HUES48 (cell line): ENCODE measurements at regions not wholly inside any gene's neighbourhood (a gene's known extent, or its start where the extent isn't known, plus 50 kb on each side); places are given as distances from the start of the nearest gene placed in this dataset.

ENCODE experiments used
- H3K27ac ChIP-seq: one replicate; pipeline ENCODE4 v1.7.0; 2013; ENCODE audit warnings: low read depth, low read length, inconsistent platforms
- H3K27me3 ChIP-seq: 2 replicates; pipeline ENCODE4 v1.6.1; 2013; ENCODE audit warnings: mild to moderate bottlenecking, low read length; ENCODE audit not compliant: control insufficient read depth, insufficient read depth
- H3K36me3 ChIP-seq: 2 replicates; pipeline ENCODE4 v1.6.1; 2013; ENCODE audit warnings: low read length; ENCODE audit not compliant: control insufficient read depth, insufficient read depth
- H3K4me1 ChIP-seq: 2 replicates; pipeline ENCODE4 v1.6.1; 2013; ENCODE audit warnings: mild to moderate bottlenecking, low read length; ENCODE audit not compliant: control insufficient read depth, insufficient read depth
- H3K4me3 ChIP-seq: 2 replicates; pipeline ENCODE4 v1.5.1; 2013; ENCODE audit warnings: mild to moderate bottlenecking, low read depth, low read length
- H3K9ac ChIP-seq: 2 replicates; pipeline ENCODE4 v1.6.1; 2013; ENCODE audit warnings: mild to moderate bottlenecking, low read depth, low read length, moderate library complexity
- H3K9me3 ChIP-seq: 2 replicates; pipeline ENCODE4 v1.6.1; 2013; ENCODE audit warnings: low read length; ENCODE audit not compliant: control insufficient read depth, insufficient read depth

DNA sequence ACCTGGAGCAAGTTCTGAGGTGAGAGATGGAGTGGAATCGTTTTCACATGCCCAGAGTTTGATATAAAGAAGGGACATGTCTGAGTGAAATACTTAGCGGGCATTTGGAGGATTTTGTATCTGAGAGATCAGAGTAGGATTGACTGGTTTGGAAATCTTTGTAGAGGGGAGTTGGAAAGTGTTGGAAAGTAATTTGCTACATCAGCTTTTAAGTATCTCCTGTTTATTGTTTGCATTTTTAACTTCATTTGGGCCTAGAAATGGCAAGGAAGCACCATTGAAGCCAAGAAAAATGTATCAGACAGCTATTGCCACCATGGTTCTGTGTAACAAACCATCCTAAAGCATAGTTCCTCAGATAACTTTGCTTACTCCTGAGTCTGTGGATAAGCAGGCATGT is 1015.1 kb upstream of the EEF2KMT start:
- no peak overlapping the region for H3K9ac ChIP-seq
- H3K4me1 ChIP-seq = peaks cover 9% of the 10 kb centered on the region
- H3K27me3 ChIP-seq = no peaks in the 10 kb centered on the region
- H3K27ac ChIP-seq = no peak overlapping the region
- H3K36me3 ChIP-seq = no peaks in the 10 kb centered on the region
- H3K9me3 ChIP-seq = no peaks in the 10 kb centered on the region
- H3K4me3 ChIP-seq = no peak overlapping the region

DNA sequence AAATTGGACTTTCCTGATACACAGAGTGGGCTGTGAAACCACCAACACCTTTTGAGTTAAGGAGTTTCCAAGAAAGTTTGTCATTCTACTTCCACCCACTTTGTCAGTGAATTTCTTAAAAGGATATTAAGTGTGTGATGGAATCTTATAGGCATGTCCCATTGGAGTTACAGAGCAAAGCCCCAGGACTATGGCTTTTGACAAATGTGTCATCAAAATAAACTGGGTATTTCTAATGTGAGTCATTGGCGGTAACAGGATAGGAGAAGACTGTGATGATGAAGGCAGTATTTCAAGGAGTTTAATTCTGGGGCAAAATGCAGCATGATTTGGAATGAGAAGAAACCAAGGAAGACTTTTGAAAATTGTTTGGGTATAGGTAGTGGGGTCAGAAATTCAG is 1013.8 kb upstream of the EEF2KMT start:
- H3K27ac ChIP-seq = no peak overlapping the region
- no peak overlapping the region for H3K4me3 ChIP-seq
- no peaks in the 10 kb centered on the region for H3K9me3 ChIP-seq
- no peaks in the 10 kb centered on the region for H3K36me3 ChIP-seq
- H3K27me3 ChIP-seq = no peaks in the 10 kb centered on the region
- no peak overlapping the region for H3K9ac ChIP-seq
- H3K4me1 ChIP-seq = peaks cover 9% of the 10 kb centered on the region

DNA sequence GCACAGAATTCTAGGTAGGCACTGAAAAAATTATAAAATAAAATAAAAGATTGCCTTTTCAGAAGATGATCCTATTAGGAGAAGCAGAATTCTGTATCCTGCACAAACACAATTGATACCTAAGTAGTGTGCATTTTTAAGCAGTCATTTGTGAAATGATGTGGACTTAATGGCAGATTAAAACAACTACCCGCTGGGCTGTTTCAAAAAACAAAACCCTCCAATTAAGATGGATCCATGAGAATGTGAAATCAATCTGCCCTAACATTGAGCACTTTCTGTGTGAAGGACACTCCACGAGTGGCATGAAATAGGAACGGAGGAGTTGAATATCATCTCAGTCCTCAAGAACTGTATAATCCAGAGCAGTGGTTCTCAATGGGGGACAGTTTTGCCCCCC is 1012.8 kb upstream of the EEF2KMT start:
- Histone ChIP-seq H3K27ac (no peak overlapping the region), H3K9me3 (no peaks in the 10 kb centered on the region), H3K4me1 (peaks cover 7% of the 10 kb centered on the region), H3K27me3 (no peaks in the 10 kb centered on the region), H3K9ac (no peak overlapping the region), H3K36me3 (no peaks in the 10 kb centered on the region), H3K4me3 (no peak overlapping the region)

DNA sequence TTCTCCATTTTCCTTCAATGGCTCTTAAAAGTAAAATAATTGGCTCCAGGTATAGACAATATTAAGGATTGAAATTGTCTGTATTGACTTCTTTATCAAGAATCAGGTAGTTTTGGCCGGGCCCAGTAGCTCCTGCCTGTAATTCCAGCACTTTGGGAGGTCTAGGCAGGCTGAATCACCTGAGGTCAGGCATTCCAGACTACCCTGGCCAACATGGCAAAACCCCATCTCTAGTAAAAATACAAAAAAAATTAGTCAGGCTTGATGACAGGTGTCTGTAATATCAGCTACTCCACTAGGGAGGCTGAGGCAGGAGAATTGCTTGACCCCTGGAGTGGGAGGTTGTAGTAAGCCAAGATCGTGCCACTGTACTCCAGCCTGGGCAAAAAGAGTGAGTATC is 1008.5 kb upstream of the EEF2KMT start:
- H3K4me1 ChIP-seq = peaks cover 11% of the 10 kb centered on the region
- H3K27me3 ChIP-seq = no peaks in the 10 kb centered on the region
- H3K9me3 ChIP-seq = peaks cover 3% of the 10 kb centered on the region; the same call in 1 of the 2 replicates
- H3K9ac ChIP-seq = no peak overlapping the region
- no peaks in the 10 kb centered on the region for H3K36me3 ChIP-seq
- no peak overlapping the region for H3K4me3 ChIP-seq
- no peak overlapping the region for H3K27ac ChIP-seq

DNA sequence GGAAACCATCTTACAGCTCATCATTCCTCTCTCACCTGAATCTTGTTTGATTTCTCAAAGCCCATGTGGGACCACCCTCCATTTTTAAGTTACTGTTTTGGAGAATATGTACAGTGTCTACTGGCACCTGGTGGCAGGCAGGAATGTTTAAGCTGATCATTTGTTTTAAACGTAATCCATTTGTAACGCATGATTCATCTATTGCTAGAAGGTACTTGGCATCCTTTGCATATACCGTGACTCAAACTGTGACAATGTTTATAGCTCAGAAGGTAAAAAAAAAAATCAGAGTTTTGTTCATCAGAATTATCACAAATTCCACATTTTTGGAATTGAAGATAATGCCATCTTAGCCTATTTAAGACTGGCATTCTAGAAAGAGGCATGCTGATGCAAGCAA is 1007.5 kb upstream of the EEF2KMT start:
- H3K27ac ChIP-seq = peak overlapping the region; percentile 27
- no peak overlapping the region for H3K4me3 ChIP-seq
- no peaks in the 10 kb centered on the region for H3K36me3 ChIP-seq
- H3K9me3 ChIP-seq = peaks cover 3% of the 10 kb centered on the region; the same call in 1 of the 2 replicates
- no peaks in the 10 kb centered on the region for H3K27me3 ChIP-seq
- H3K9ac ChIP-seq = no peak overlapping the region
- H3K4me1 ChIP-seq = peaks cover 11% of the 10 kb centered on the region

DNA sequence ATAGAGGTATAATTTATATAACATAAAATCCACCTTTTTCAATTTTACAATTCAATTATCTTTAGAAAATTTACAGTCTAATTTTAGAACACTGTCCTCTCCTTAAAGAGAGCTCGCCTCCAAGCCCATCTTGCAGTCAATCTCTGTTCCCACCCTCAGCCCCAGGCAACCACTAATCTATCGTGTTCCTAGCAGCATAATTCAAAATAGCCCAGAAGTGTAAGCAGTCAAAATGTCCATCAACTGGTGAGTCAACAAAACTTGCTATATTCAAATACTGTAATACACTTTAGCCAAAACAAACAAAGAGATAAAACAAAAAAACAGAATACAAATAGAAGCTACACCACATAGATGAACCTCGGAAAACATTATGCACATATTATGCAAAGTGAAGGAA is 1006.8 kb upstream of the EEF2KMT start:
- Histone ChIP-seq H3K27ac (no peak overlapping the region), H3K4me3 (no peak overlapping the region), H3K9me3 (peaks cover 3% of the 10 kb centered on the region; the same call in 1 of the 2 replicates), H3K4me1 (peaks cover 11% of the 10 kb centered on the region), H3K27me3 (no peaks in the 10 kb centered on the region), H3K9ac (no peak overlapping the region), H3K36me3 (no peaks in the 10 kb centered on the region)

DNA sequence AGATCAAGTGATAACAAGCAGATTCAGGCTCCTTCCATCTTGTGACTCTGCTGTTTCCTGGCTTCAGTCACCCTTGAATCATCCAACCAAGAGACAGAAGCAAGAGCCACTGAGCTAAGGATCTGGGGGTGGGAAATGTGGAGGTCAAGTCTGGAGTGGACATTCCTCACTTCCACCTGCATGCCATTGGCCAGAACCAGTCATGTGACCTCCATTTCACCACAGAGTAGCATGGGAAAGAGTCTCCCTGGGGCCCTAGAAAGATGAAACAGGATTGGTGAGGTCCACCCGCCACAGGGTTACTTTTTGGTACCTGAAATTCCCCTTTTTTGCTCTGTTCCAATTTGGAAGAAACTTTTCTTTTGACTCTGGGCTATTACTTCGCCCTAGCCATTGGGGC is 1006.0 kb upstream of the EEF2KMT start:
- Histone ChIP-seq H3K27me3 (no peaks in the 10 kb centered on the region), H3K9ac (no peak overlapping the region), H3K4me1 (peaks cover 11% of the 10 kb centered on the region), H3K36me3 (no peaks in the 10 kb centered on the region), H3K9me3 (peaks cover 3% of the 10 kb centered on the region; the same call in 1 of the 2 replicates), H3K4me3 (no peak overlapping the region), H3K27ac (no peak overlapping the region)

DNA sequence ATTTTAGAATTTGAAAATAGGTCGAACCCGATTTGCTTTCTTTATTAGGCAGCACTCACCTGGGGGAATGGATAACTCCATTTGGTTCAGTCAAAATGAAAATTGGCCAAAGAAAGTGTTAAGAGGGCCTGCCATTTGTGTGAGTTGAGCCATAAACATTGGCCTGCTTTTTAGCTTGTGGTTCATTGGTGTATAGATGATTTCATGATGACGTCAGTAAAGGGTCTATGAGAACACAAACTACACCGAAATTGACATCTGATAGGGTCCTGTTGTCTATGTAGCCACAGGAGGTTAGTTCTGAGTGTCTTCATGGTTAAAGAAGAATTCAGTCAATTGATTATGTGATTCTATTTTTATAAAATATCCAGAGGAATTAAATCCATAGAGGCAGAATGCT is 1001.5 kb upstream of the EEF2KMT start:
- H3K27ac ChIP-seq = no peak overlapping the region
- peaks cover 3% of the 10 kb centered on the region; the same call in 1 of the 2 replicates for H3K9me3 ChIP-seq
- no peak overlapping the region for H3K4me3 ChIP-seq
- H3K9ac ChIP-seq = no peak overlapping the region
- no peaks in the 10 kb centered on the region for H3K36me3 ChIP-seq
- no peaks in the 10 kb centered on the region for H3K4me1 ChIP-seq
- H3K27me3 ChIP-seq = no peaks in the 10 kb centered on the region

DNA sequence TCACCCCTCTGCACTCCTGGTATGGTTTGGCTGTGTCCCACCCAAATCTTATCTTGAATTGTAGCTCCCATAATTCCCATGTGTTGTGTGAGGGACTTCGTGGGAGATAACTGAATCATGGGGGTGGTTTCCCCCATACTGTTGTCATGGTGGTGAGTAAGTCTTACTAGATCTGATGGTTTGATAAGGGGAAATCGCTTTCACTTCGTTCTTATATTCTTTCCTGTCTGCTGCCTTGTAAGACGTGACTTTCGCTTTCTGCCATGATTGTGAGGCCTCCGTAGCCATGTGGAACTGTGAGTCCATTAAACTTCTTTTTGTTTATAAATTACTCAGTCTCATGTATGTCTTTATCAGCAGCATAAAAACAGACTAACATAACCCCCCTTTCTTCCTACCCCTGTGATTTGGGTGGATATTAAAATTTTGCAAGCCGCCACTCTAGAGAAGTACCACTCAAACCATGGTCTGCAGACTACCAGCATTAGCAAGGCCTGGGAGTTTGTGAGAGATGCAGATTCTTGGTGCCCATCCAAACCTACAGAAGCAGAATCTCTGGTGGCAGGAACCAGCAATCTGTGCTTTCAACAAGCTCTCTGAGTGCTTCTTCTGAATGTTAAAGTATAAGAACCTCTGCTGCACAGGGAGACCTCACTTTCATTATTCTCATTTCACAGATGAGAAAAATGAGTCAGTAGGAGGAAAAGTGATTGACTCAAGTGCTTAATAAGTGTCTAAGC is 999.5 kb upstream of the EEF2KMT start:
- Histone ChIP-seq H3K9me3 (no peaks in the 10 kb centered on the region), H3K4me3 (no peak overlapping the region), H3K27me3 (no peaks in the 10 kb centered on the region), H3K4me1 (no peaks in the 10 kb centered on the region), H3K27ac (no peak overlapping the region), H3K36me3 (no peaks in the 10 kb centered on the region), H3K9ac (no peak overlapping the region)

DNA sequence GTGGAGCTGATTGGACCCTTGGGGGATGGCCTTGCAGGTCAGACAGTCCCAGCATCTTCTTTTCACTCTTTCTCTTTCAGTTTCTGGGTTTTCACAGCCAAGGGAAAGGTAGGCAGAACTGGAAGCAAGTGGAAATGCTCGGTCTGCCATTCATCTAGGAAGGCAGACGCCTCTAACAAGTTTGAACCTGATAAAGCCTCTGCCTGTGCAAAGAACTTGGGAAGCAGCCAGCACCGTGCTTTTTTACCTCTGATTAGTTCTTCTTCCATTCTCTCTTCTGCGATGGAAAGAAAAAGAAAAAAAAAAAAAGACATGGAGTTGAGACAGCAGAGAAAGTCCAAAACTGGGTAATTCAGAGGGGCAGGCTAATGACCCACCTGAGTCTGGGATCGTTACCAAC is 997.8 kb upstream of the EEF2KMT start:
- Histone ChIP-seq H3K27me3 (no peaks in the 10 kb centered on the region), H3K36me3 (no peaks in the 10 kb centered on the region), H3K4me3 (no peak overlapping the region), H3K4me1 (no peaks in the 10 kb centered on the region), H3K27ac (no peak overlapping the region), H3K9me3 (no peaks in the 10 kb centered on the region), H3K9ac (no peak overlapping the region)

DNA sequence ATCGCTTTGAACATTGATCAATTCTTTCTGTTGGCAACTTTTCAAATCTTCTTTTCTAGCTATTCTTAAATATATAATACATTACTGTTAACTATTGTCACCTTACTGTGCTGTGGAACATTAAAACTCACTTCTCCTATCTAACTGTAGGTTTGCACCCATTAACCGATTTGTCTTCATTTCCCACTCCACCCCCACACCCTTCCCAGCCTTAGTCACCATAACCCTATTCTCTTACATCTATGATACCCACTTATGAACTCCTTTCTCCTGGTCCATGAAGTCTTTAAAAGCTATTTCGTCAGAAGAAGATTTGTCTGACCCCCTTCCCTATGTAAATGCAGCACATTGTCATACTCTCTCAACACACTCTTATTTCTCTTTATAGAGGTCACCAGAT is 993.4 kb upstream of the EEF2KMT start:
- no peak overlapping the region for H3K9ac ChIP-seq

More for the DNA sequence above, 993.4 kb upstream of the EEF2KMT start:
- Histone ChIP-seq H3K9me3 (peaks cover 5% of the 10 kb centered on the region; the same call in 1 of the 2 replicates), H3K36me3 (no peaks in the 10 kb centered on the region), H3K27ac (no peak overlapping the region), H3K4me3 (no peak overlapping the region), H3K4me1 (no peaks in the 10 kb centered on the region), H3K27me3 (no peaks in the 10 kb centered on the region)
